ENCODE measurements at regions not wholly inside any gene's neighbourhood (a gene's known extent, or its start where the extent isn't known, plus 50 kb on each side); places are given as distances from the start of the nearest gene placed in this dataset.

GRCh38 chr7:112889268-112889667 lies 99.1 kb upstream of the TMEM168 start:
- Histone ChIP-seq H3K36me3 (ENCODE audit: low read depth) (no peaks in the 10 kb centered on the region), H3K4me3 (no peak overlapping the region), H3K9me3 (no peaks in the 10 kb centered on the region), H3K4me1 (ENCODE audit: low read depth) (no peaks in the 10 kb centered on the region)
- ATAC-seq (no peak), DNase-seq (no peak)
- no peak for TF ChIP-seq CTCF (IDR thresholded peaks at IDR 0.05)
- intact Hi-C loops (cut with DNase I, micrococcal nuclease) = no loop called here

GRCh38 chr7:112888781-112889180 lies 98.6 kb upstream of the TMEM168 start:
- no peak for ATAC-seq
- intact Hi-C loops (cut with DNase I, micrococcal nuclease) = no loop called here
- TF ChIP-seq CTCF (IDR thresholded peaks at IDR 0.05) = no peak
- Histone ChIP-seq H3K36me3 (ENCODE audit: low read depth) (no peaks in the 10 kb centered on the region), H3K9me3 (no peaks in the 10 kb centered on the region), H3K4me1 (ENCODE audit: low read depth) (no peaks in the 10 kb centered on the region), H3K4me3 (no peak overlapping the region)
- no peak for DNase-seq

- ATAC-seq = no peak
- no peaks in the 10 kb centered on the region for H3K4me1 ChIP-seq (ENCODE audit: low read depth)
Measured at GRCh38 chr7:112887976-112888375, 97.8 kb upstream of the TMEM168 start.

GRCh38 chr7:112887337-112887736 lies 97.1 kb upstream of the TMEM168 start:
- Histone ChIP-seq H3K4me1 (ENCODE audit: low read depth) (no peaks in the 10 kb centered on the region), H3K4me3 (no peak overlapping the region), H3K36me3 (ENCODE audit: low read depth) (no peaks in the 10 kb centered on the region), H3K9me3 (no peaks in the 10 kb centered on the region)
- ATAC-seq (no peak), DNase-seq (no peak)
- intact Hi-C loops (cut with DNase I, micrococcal nuclease) = no loop called here
- no peak for TF ChIP-seq CTCF (IDR thresholded peaks at IDR 0.05)

More at GRCh38 chr7:112887976-112888375, 97.8 kb upstream of the TMEM168 start:
- H3K36me3 ChIP-seq (ENCODE audit: low read depth) = no peaks in the 10 kb centered on the region
- no peak for TF ChIP-seq CTCF (IDR thresholded peaks at IDR 0.05)
- H3K4me3 ChIP-seq = no peak overlapping the region
- DNase-seq = no peak
- intact Hi-C loops (cut with DNase I, micrococcal nuclease) = no loop called here
- no peaks in the 10 kb centered on the region for H3K9me3 ChIP-seq

- Histone ChIP-seq H3K9me3 (no peaks in the 10 kb centered on the region), H3K4me1 (ENCODE audit: low read depth) (no peaks in the 10 kb centered on the region), H3K4me3 (no peak overlapping the region), H3K36me3 (ENCODE audit: low read depth) (no peaks in the 10 kb centered on the region)
- DNase-seq = no peak
- ATAC-seq = no peak
- TF ChIP-seq CTCF (IDR thresholded peaks at IDR 0.05) = no peak
- intact Hi-C loops (cut with DNase I, micrococcal nuclease) = no loop called here
Measured at GRCh38 chr7:112886208-112886607, 96.0 kb upstream of the TMEM168 start.

- no peak for DNase-seq
- intact Hi-C loops (cut with DNase I, micrococcal nuclease) = no loop called here
- no peak for ATAC-seq
Measured at GRCh38 chr7:112882991-112883390, 92.8 kb upstream of the TMEM168 start.

More at GRCh38 chr7:112882991-112883390, 92.8 kb upstream of the TMEM168 start:
- no peaks in the 10 kb centered on the region for H3K4me1 ChIP-seq (ENCODE audit: low read depth)
- H3K36me3 ChIP-seq (ENCODE audit: low read depth) = no peaks in the 10 kb centered on the region
- TF ChIP-seq CTCF (IDR thresholded peaks at IDR 0.05) = no peak
- no peak overlapping the region for H3K4me3 ChIP-seq
- no peaks in the 10 kb centered on the region for H3K9me3 ChIP-seq

Measured in mucosa of descending colon (tissue), 3 donors.